ENCODE measurements at regions not wholly inside any gene's neighbourhood (a gene's known extent, or its start where the extent isn't known, plus 50 kb on each side); places are given as distances from the start of the nearest gene placed in this dataset.
A peak's percentile ranks its signal among the peaks of the same experiment; 100 is the strongest.

- Mint-ChIP-seq H3K36me3 (peaks cover 7% of the 10 kb centered on the region), H3K4me1 (no peaks in the 10 kb centered on the region), H3K27ac (no peak overlapping the region), H3K27me3 (ENCODE audit: low read depth in 2 of 2) (peaks cover 0 to 3% of the 10 kb centered on the region in 2 donors), H3K9me3 (peaks cover 6 to 15% of the 10 kb centered on the region in 2 donors), H3K4me3 (no peak overlapping the region)
- peaks cover 5% of the 10 kb centered on the region for H3K9me3 ChIP-seq (ENCODE audit: control insufficient read depth, insufficient read depth, low read length)
- WGBS (ENCODE audit: insufficient coverage) = 74% methylated on average over 5 of the region's 5 CpGs
- intact Hi-C loops (cut with micrococcal nuclease) = no loop called here
- H3K4me3 ChIP-seq (ENCODE audit: low read length) = no peak overlapping the region
- ATAC-seq = no peak
- H3K27me3 ChIP-seq (ENCODE audit: control insufficient read depth, insufficient read depth, low read length) = no peaks in the 10 kb centered on the region
- TF ChIP-seq, protein P1, sequence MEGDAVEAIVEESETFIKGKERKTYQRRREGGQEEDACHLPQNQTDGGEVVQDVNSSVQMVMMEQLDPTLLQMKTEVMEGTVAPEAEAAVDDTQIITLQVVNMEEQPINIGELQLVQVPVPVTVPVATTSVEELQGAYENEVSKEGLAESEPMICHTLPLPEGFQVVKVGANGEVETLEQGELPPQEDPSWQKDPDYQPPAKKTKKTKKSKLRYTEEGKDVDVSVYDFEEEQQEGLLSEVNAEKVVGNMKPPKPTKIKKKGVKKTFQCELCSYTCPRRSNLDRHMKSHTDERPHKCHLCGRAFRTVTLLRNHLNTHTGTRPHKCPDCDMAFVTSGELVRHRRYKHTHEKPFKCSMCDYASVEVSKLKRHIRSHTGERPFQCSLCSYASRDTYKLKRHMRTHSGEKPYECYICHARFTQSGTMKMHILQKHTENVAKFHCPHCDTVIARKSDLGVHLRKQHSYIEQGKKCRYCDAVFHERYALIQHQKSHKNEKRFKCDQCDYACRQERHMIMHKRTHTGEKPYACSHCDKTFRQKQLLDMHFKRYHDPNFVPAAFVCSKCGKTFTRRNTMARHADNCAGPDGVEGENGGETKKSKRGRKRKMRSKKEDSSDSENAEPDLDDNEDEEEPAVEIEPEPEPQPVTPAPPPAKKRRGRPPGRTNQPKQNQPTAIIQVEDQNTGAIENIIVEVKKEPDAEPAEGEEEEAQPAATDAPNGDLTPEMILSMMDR (IDR thresholded peaks at IDR 0.05) = no peak
- H3K36me3 ChIP-seq (ENCODE audit: control insufficient read depth, insufficient read depth, low read length) = no peaks in the 10 kb centered on the region
- DNase-seq = peak in 1 of 2 donors; percentile 39
- no peaks in the 10 kb centered on the region for H3K4me1 ChIP-seq (ENCODE audit: control insufficient read depth, insufficient read depth, low read length)
- H3K27ac ChIP-seq (ENCODE audit: low read length) = no peak overlapping the region
These were observed 226.4 kb upstream of the MYT1L start for GRCh38 chr2:2557475-2557874.

- H3K4me1 Mint-ChIP-seq = no peaks in the 10 kb centered on the region
- intact Hi-C loops (cut with micrococcal nuclease) = no loop called here
- H3K36me3 Mint-ChIP-seq = peaks cover 7% of the 10 kb centered on the region
- H3K4me1 ChIP-seq (ENCODE audit: control insufficient read depth, insufficient read depth, low read length) = no peaks in the 10 kb centered on the region
- H3K27ac Mint-ChIP-seq = no peak overlapping the region
- DNase-seq = no peak
- 81% methylated on average over 3 of the region's 3 CpGs for WGBS (ENCODE audit: insufficient coverage)
- H3K9me3 Mint-ChIP-seq = peaks cover 5 to 13% of the 10 kb centered on the region in 2 donors
- ATAC-seq = no peak
- TF ChIP-seq, protein P1 (IDR thresholded peaks at IDR 0.05) = no peak
- H3K9me3 ChIP-seq (ENCODE audit: control insufficient read depth, insufficient read depth, low read length) = peaks cover 16% of the 10 kb centered on the region
- no peaks in the 10 kb centered on the region for H3K27me3 Mint-ChIP-seq (ENCODE audit: low read depth in 2 of 2)
- no peaks in the 10 kb centered on the region for H3K27me3 ChIP-seq (ENCODE audit: control insufficient read depth, insufficient read depth, low read length)
- no peaks in the 10 kb centered on the region for H3K36me3 ChIP-seq (ENCODE audit: control insufficient read depth, insufficient read depth, low read length)
- H3K4me3 ChIP-seq (ENCODE audit: low read length) = no peak overlapping the region
- no peak overlapping the region for H3K4me3 Mint-ChIP-seq
- no peak overlapping the region for H3K27ac ChIP-seq (ENCODE audit: low read length)
These were observed 219.8 kb upstream of the MYT1L start for GRCh38 chr2:2550856-2551255.

- TF ChIP-seq, protein P1 (IDR thresholded peaks at IDR 0.05) = no peak
- no peaks in the 10 kb centered on the region for H3K36me3 Mint-ChIP-seq
These were observed 216.8 kb upstream of the MYT1L start for GRCh38 chr2:2547911-2548310.

DNA sequence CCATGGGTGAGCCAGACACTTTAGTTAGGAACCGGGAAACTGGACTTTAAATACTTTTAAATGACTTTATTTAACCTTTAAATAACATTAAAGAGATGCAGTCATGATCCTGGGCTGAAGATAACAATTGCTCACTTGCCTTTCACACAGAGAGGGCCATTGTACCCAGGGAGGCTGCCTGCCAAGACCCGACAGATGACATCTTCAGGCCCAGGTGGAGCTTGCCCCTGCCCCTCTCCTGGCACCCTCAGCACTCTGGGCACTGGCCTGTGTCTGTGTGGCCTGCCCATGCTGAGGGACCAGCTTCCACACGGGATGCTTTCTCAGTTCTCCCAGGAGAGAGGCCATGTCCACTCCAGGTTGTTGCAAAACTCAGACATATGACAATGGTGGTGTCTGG lies 216.4 kb upstream of the MYT1L start:
- H3K9me3 Mint-ChIP-seq = peaks cover 0 to 2% of the 10 kb centered on the region in 2 donors
- DNase-seq (no peak), ATAC-seq (no peak)
- H3K36me3 ChIP-seq (ENCODE audit: control insufficient read depth, insufficient read depth, low read length) = no peaks in the 10 kb centered on the region
- 85% methylated on average over 3 of the region's 3 CpGs for WGBS (ENCODE audit: insufficient coverage)
- TF ChIP-seq, protein P1 (IDR thresholded peaks at IDR 0.05) = no peak
- no peaks in the 10 kb centered on the region for H3K27me3 Mint-ChIP-seq (ENCODE audit: low read depth in 2 of 2)
- no peak overlapping the region for H3K4me3 ChIP-seq (ENCODE audit: low read length)
- H3K9me3 ChIP-seq (ENCODE audit: control insufficient read depth, insufficient read depth, low read length) = peaks cover 11% of the 10 kb centered on the region
- H3K27me3 ChIP-seq (ENCODE audit: control insufficient read depth, insufficient read depth, low read length) = no peaks in the 10 kb centered on the region
- intact Hi-C loops (cut with micrococcal nuclease) = no loop called here
- no peak overlapping the region for H3K4me3 Mint-ChIP-seq
- H3K36me3 Mint-ChIP-seq = no peaks in the 10 kb centered on the region
- H3K27ac ChIP-seq (ENCODE audit: low read length) = no peak overlapping the region
- no peaks in the 10 kb centered on the region for H3K4me1 Mint-ChIP-seq
- H3K4me1 ChIP-seq (ENCODE audit: control insufficient read depth, insufficient read depth, low read length) = no peaks in the 10 kb centered on the region
- no peak overlapping the region for H3K27ac Mint-ChIP-seq

More at GRCh38 chr2:2547911-2548310, 216.8 kb upstream of the MYT1L start:
- Histone ChIP-seq H3K4me1 (ENCODE audit: control insufficient read depth, insufficient read depth, low read length) (no peaks in the 10 kb centered on the region), H3K9me3 (ENCODE audit: control insufficient read depth, insufficient read depth, low read length) (peaks cover 16% of the 10 kb centered on the region), H3K27me3 (ENCODE audit: control insufficient read depth, insufficient read depth, low read length) (no peaks in the 10 kb centered on the region), H3K36me3 (ENCODE audit: control insufficient read depth, insufficient read depth, low read length) (no peaks in the 10 kb centered on the region), H3K27ac (ENCODE audit: low read length) (no peak overlapping the region), H3K4me3 (ENCODE audit: low read length) (no peak overlapping the region)
- Mint-ChIP-seq H3K27me3 (ENCODE audit: low read depth in 2 of 2) (no peaks in the 10 kb centered on the region), H3K4me1 (no peaks in the 10 kb centered on the region), H3K27ac (no peak overlapping the region), H3K9me3 (peaks cover 1 to 2% of the 10 kb centered on the region in 2 donors), H3K4me3 (no peak overlapping the region)
- no peak for ATAC-seq
- intact Hi-C loops (cut with micrococcal nuclease) = no loop called here
- DNase-seq = no peak
- WGBS (ENCODE audit: insufficient coverage) = 67% methylated on average over 2 of the region's 4 CpGs
